ENCODE measurements at regions not wholly inside any gene's neighbourhood (a gene's known extent, or its start where the extent isn't known, plus 50 kb on each side); places are given as distances from the start of the nearest gene placed in this dataset.

DNA sequence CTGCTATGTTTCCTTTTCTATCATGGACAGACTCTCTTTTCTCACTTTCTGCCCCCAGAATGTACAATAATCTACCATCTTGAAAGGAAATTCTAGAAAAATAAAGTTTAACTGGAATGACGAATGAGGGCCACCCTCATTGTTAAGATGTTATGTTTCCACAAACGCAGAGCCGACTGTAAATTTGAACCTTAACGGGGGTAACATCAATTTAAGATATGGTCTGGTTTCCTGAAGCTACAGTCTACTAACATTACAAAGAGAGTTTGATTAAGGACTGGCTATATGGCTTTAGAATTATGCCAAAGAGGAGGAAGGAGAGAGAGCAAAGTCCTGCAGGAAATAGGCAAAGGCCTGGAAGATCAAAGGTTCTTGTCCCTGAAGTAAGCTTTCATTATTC lies 227.2 kb downstream of the USP46 start:
- TF ChIP-seq, protein P1, sequence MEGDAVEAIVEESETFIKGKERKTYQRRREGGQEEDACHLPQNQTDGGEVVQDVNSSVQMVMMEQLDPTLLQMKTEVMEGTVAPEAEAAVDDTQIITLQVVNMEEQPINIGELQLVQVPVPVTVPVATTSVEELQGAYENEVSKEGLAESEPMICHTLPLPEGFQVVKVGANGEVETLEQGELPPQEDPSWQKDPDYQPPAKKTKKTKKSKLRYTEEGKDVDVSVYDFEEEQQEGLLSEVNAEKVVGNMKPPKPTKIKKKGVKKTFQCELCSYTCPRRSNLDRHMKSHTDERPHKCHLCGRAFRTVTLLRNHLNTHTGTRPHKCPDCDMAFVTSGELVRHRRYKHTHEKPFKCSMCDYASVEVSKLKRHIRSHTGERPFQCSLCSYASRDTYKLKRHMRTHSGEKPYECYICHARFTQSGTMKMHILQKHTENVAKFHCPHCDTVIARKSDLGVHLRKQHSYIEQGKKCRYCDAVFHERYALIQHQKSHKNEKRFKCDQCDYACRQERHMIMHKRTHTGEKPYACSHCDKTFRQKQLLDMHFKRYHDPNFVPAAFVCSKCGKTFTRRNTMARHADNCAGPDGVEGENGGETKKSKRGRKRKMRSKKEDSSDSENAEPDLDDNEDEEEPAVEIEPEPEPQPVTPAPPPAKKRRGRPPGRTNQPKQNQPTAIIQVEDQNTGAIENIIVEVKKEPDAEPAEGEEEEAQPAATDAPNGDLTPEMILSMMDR (IDR thresholded peaks at IDR 0.05; ENCODE audit: low read depth, low read length, missing input control), result no peak
- no peak for TF ChIP-seq RAD21 (IDR thresholded peaks at IDR 0.05)
- TF ChIP-seq, protein P2, sequence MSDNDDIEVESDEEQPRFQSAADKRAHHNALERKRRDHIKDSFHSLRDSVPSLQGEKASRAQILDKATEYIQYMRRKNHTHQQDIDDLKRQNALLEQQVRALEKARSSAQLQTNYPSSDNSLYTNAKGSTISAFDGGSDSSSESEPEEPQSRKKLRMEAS (IDR thresholded peaks at IDR 0.05), result no peak
- TF ChIP-seq REST (IDR thresholded peaks at IDR 0.05), result no peak
- no peak for TF ChIP-seq TAF1 (conservative IDR thresholded peaks at IDR 0.05)

Data from liver (tissue), 3 donors.